CD1c-positive myeloid dendritic cell (primary cell): ENCODE measurements at regions not wholly inside any gene's neighbourhood (a gene's known extent, or its start where the extent isn't known, plus 50 kb on each side); places are given as distances from the start of the nearest gene placed in this dataset.
"Not testable (repeated sequence)": the region's sequence is repeated elsewhere in the genome, so short reads cannot be mapped to it uniquely, and the experiment has no call there.

Source experiments
- DNase-seq: peaks from one replicate; pipeline ENCODE4 v3.0.0-alpha.2; 2016; ENCODE audit errors: extremely low spot score

DNA sequence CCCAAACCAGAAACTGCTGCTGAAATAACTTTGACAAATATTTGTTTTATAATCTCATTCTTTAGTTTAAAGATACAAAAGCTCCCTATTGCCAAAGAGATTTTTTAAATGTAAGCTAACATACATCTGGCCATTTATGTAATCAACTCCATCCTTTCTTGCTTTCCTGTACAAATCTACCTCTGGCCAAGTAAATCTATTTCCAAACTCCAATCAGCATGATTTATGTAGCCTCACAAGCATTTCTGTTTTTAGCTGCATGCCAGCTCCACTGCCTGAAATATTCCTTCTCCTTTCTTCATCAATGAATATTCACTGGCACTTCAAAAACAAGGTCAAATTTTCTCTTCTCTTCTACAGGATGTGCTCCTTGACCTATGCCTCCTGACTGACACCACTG, 80.0 kb downstream of the SHOX2 start:
- DNase-seq = no peak

DNA sequence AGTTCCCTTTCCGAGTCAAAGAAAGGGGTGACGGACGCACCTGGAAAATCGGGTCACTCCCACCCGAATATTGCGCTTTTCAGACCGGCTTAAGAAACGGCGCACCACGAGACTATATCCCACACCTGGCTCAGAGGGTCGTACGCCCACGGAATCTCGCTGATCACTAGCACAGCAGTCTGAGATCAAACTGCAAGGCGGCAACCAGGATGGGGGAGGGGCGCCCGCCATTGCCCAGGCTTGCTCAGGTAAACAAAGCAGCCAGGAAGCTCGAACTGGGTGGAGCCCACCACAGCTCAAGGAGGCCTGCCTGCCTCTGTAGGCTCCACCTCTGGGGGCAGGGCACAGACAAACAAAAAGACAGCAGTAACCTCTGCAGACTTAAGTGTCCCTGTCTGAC, 86.3 kb downstream of the SHOX2 start:
- DNase-seq = not testable (repeated sequence)

DNA sequence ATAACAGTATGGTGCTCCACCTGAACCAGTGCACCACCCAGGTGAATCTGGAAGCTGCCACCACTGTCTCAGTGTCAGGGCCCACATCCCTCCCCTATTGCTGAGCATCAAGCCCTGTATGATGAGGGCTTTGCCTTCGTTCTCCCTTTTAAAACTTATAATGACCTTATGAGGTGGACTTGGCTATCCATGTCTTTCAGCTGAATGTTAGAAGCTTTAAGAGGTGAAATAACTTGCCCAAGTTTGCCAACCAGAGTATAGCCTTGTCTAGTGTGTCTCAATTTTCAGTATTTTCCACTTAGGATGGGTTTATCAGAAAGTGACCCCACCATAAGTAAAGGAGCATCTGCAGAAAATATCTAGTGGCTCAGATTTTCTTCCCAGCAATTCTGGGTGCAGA, 87.8 kb downstream of the SHOX2 start:
- no peak for DNase-seq

DNA sequence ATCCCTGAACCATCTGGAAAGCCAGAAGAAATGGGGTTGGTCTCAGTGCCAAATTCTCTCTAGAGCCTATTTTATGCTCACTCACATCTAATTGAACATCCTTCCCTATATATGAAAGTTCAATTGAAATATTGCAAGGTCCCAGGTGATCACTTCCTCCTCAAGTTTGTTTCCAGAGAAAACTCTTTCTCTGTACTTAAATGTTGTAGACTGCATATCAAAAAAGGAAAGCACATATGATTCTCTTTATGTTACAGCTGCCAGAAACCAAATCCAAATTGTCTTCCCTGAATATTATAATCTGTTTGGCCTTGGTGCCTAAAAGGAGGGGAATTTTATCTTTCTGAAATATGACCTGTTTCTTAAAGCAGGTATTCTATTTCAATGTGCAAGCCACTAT, 93.3 kb downstream of the SHOX2 start:
- DNase-seq = no peak

DNA sequence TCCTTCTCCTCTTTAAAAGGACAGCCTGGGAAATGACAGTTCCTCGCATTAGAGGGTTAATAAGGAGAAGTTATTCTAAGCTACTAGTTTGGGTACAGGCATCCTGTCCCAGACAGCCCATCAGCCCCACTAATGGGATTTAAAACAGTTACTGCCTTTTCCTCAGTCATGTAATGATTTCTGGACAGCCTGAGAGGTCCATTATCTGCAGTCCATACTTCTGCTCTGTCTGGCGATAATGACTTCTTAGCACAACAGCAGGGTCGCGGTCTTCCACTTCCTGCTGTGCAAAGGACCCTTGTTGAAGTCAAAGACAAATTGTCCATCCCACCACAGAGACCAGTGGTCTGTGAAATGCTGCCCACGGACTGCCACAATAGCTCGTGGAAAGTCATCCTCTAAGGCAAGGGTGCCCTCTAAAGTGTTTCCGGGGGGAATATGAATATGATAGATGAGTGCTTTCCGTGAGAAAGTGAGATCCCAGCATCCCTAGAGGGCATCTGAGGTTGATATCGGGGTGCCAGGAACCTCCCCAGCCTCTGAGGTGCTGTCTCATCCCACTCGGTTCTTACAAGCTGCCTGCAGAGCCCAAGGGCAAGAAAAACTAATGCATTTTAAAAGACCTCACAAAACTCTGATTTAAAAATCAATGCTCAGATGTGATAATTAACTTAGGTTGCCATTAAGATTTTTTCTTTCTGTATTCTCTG, 100.7 kb downstream of the SHOX2 start:
- DNase-seq = no peak

DNA sequence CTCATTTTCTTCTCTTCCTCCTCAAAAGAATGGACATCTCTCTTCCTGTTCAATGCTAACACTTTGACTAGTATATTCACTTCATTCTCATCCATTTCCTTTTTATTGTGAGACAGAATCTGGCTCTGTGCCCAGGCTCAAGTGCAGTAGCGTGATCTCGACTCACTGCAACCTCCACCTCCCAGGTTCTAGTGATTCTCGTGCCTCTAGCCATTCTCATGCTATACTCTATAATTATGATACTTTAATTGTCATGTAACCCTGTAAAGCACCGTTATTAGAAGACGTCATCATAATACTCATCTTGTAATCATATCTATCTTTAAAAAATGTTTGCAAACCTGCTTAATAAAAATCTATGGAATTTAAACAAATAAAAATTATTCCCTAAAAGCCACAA, 107.0 kb downstream of the SHOX2 start:
- DNase-seq = no peak

DNA sequence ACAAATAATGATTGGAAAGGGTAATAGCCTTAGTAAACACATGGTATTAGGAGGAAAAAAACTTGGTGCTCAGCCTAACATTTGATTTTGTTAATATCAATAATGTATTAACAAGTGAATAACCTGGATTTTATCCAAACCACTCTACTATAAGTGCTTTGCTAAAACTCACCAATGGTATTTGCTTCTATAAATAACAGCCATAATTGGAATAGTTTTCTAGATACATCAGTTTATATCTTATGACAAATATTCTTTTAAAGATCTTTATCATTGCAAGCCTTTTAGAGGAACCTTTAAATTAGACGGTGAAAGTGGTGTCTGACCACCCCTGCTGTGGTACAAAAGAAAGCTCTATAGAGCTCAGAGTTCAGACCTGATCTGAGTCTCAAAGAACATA, 123.9 kb downstream of the SHOX2 start:
- DNase-seq = no peak

DNA sequence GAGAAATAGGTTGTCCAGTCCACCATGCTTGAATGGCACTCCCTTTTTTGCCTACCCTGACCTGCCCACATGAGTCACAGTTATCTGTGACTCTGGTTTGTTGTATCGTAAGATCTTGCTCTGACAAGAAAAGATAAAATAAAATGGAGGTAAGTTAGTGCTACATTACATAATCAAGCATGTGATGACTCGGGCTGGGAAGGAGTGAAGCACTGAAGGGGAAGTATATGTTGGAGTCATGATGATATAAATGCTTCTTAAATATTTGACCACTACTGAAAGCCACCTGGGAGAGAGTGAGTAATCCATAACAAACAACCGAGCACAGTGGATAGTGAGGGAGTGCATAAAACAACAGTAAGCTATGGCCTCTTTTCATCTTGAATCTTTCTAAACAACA, 124.4 kb downstream of the SHOX2 start:
- no peak for DNase-seq

DNA sequence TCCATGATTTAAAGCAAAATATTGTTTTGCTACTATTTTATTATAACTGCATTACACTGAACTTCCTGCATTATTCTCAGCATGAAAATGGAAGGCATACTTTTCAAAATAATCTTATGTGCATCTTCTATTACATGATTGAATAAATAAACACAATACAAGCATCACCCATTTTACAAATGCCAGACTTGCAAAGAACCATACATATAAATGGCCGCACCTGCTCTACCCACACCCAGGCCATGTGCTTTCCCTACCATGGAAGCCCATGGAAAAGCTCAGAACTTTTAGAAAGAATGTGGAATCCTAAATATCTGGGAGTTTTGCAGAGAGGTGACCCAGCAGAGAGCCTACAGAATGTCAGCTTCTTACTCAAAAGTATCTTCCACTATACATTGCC, 127.2 kb downstream of the SHOX2 start:
- DNase-seq = no peak

DNA sequence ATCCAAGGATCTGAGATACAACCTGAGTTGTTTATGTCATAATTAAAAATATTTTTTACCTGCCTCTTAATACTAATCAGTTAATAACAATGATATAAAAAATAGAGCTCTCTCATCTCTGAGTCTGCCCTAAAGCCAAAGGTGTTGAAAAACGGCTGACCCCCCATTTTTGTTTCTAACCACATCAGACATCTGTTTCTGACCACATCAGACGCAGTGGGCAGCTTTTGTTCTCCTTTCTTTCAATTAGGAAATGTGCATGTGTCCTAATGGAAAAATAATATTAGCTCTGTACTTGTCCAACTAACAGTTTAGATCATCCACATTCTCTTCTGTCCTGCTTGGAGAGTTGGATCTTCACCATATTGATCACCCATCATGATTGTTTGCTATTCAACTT, 144.6 kb downstream of the SHOX2 start:
- no peak for DNase-seq

DNA sequence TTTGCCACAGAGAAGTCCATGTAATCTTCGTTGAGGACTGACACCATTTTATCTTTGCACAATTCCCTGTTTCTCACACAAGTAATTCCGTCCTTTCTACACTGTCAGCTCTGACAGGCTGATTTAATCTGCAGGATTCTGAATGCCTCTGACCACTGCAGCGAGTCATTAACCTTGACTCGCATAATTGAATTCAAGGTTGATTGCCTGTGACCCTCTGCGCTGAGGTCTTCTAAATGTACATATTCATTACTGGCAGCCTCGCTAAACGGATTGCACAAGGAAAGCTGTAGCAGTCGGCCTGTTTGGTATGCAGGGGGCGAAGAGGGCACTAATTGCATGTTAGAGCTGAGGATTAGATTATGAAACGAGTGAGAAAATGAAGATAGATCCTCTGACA, 147.8 kb downstream of the SHOX2 start:
- no peak for DNase-seq

DNA sequence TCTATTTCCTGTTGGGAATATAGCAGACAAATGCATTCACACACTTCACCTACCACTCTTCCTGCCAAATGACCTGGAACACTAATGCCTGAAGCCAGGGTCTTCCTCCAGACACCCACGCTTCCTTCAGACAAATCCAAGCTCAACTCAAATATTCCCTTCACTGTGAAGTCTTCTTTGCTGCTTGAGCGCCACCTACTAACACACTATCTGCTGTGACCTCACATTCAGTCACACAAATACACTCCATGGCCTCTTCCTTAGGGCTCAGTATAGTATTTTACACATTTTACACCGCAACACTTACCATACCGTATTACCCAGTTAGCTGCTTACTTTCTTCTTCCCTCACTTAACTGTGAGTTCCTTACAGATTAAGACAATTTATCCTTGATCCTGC, 149.4 kb downstream of the SHOX2 start:
- no peak for DNase-seq

DNA sequence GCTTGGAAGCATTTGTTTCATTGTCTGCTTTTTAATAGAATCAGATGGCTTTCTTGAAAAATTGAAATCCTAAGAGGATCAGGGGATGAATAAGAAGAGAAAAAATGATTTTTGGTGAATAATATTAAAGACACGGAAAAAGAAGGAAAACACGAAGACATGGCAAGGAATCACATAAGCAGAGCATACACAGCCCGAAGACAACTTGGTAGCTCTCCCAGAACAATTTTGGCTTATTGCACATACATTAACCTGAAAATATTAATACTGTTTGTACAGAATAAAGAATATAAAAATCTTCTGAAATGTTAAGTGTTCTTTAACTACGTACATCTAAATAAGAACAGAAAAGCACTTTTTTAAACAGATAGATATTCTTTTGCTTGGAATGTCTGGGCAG, 150.0 kb downstream of the SHOX2 start:
- DNase-seq = no peak

DNA sequence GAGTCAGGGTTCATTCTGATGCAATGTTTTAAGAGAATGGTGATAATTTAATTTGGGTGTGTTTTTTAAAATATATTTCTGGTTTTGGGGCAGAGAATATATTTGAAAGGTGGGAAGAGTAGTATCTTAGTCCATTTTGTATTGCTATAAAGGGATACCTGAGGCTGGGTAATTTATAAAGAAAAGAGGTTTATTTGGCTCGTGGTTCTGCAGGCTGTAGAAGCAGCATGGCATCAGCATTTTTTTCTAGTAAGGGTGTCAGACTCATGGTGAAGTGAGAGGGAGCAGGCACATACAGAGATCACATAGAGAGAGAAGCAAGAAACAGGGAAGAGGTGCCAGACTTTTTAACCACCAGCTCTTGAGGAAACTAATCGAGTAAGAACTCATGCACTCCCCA, 152.7 kb downstream of the SHOX2 start:
- DNase-seq = no peak

DNA sequence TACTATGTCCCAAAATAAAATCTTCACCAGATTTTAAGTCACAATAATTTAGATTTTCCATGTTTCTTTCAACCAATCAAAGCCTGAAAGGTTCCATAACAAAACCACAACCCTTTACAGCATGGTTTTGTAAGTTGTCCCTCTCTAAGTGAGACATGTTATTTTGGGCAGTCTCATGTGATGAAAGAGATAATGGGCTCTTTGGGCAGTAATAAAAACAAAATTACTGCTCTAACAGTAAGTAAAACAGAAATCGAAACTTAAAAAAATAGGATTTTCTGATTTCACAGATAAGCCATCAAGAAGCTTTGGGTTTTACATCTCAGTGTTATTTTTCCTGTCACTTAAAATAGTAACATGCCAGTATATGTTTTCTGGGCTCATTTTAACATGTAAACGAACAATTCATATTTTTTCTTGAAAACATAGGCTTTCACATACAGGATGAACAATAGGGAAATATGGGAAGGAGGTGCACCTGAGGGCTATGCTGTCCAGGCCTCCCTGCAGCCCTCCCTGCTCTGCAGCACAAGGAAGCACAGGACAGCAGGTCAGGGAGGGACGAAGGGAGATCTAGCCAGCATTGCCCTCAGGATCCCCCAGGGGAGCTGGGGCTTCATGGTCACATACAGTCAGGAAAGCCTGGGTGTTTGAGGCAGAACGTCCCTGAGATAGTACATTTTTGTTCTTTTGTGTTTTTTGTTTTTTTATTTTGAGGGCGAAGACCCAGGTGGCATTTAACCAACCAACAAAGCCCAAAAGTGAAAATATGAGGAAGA, 157.4 kb downstream of the SHOX2 start:
- no peak for DNase-seq

DNA sequence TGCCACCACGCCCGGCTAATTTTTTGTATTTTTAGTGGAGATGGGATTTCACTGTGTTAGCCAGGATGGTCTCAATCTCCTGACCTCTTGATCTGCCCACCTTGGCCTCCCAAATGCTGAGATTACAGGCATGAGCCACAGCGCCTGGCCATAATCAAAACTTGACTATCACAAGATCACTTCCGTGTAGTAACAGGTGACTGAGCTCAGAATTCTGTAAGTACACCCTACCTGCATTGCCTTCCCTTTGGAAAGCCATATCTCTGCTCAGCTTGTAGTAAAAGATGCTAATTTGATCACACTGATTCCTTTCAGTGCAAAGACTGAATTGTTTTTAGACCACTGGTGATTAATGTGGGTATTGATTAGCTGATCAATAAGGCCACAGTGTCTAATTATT, 167.1 kb downstream of the SHOX2 start:
- no peak for DNase-seq

DNA sequence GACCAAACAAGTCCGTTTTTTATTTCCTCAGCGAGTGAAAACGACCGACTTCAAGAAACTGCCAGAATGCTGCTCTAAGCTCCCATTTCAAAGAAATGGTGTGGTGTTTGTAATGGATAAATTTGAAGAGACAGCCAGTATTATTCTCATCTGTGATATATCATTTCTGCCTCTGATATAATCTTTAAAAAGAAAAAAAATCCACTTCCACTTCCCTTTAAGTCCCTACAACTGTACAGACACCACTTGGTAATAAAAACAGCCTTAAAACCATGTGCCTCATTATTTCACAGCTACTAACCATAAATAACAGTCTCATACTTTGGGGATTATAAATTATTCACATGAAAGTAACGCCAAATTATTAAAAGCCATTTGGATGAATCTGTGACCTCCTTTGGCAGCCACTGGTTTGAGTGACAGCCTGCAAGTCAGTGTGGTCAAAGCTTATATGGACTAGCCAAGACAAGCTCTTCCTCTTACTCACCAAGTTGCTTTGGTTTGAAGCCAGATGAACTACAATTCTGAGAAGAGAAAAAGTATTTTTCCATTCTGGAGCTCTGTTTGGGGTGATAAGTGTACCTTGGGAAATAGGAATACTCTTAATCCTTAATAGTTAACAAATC, 168.0 kb downstream of the SHOX2 start:
- no peak for DNase-seq

DNA sequence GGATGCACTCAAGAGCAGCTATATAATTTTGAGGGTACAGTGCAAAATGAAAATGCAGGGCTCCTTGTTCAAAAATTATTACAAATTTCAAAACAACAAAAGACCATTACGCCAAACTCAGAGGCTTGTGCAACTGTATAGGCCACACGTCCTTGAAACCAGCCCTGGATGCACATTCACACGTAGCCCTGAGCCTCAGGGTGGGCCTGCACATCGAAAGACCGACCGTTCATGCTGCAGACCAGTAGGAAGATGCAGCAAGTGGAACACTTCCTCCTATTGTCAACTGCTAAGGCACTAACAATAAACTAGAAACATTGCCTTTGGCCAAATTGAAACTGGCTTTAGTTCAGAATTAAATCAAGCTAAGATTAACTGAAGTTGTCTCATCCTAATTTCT, 174.7 kb downstream of the SHOX2 start:
- DNase-seq = no peak

DNA sequence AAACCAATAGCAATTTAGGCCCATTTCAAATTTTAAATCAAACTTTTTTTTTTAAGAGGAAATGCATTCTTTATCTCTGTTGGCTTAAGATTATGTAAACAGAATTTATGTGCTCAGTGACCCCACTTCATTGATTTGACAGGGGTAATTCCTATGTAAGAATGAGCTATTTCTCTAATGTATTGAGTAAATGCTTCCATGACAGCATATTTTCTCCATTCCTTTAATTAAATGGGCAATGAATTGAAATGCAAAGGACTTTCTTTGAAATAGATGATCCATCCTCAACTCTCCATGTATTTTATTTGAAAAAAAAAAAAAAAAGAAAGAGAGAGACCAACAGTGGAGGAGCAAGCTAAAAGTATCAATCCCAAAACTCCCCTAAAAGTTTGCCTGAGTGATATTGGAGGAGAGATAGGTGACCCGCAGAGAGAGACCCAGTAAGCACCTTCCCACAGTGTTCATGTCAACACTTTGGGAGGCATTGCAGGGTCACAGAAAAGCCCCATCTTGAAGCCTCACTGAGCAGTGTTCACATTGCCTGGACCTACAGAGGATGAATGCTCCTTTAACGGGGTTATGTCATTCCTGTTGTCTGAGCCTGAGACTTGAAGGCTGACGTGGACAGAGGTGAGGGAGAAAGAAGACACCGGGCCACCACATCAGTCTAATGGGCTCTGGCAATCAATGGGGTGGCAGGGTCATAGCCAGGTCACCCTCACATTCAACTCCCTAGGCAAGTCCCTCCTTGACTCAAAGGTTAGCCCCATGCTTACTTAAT, 176.0 kb downstream of the SHOX2 start:
- no peak for DNase-seq

DNA sequence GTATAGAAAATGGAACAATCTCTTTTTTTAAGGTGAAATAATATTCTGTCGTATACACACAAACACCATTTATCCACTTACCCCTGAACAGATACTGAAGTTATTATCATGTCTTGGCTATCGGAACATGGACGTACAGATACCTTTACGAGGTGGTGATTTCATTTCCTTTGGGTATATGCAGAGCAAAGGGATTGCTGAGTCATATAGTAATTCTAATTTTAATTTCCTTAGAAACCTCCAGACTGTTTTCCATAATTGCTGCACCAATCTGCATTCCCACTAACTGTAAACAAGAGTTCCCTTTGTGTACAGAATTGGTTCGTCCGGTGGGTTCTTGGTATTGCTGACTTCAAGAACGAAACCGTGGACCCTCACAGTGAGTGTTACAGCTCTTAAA, 179.4 kb downstream of the SHOX2 start:
- DNase-seq = no peak

DNA sequence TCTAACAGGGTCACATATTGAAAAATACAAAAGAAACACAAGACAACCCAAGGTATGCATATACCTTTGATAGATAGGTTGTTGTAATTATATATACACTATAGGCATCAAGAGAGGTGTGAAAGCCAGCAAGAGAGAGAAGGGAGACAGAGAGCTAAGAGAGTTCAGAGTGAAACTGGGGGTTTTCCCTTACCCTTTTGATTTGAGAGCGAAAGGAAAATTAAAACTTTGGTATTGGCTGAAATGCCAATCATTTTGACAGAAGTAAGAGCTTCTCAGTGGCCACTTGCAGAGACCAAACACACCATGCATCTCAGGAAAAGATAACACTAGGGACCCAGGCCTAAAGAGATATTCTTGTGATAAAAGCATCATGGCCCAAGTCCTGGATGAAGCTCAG, 183.6 kb downstream of the SHOX2 start:
- DNase-seq = no peak

DNA sequence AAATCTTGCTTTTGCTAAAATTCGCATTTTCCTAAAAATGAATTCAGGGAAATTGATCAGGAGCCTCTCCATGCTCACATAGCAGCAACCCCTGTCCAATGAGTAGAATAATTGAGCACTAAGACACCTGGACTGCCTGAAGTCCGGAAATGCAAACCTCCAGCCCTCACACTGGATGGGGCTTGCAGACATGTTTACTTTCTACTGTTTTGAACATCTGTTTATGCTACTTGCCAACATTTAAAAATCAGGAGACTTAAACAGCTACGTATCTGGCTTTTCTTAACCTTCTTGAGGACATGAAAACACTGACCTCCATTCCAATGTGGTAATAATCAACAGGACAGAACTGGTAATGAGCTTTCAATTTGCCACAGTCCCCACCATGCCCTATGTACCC, 184.4 kb downstream of the SHOX2 start:
- DNase-seq = no peak
